ENCODE measurements at regions not wholly inside any gene's neighbourhood (a gene's known extent, or its start where the extent isn't known, plus 50 kb on each side); places are given as distances from the start of the nearest gene placed in this dataset.

- no peak overlapping the region for H3K27ac Mint-ChIP-seq (ENCODE audit: unreplicated experiment)
- TF ChIP-seq CTCF (IDR thresholded peaks at IDR 0.05): no peak
- no peak overlapping the region for H3K4me3 Mint-ChIP-seq (ENCODE audit: unreplicated experiment)
- no peaks in the 10 kb centered on the region for H3K27me3 Mint-ChIP-seq (ENCODE audit: low read depth)
- no peak for DNase-seq (ENCODE audit: low spot score)
- H3K4me1 Mint-ChIP-seq (ENCODE audit: low read depth): peaks cover 39% of the 10 kb centered on the region
- H3K36me3 Mint-ChIP-seq (ENCODE audit: low read depth): no peaks in the 10 kb centered on the region
- no peaks in the 10 kb centered on the region for H3K9me3 Mint-ChIP-seq (ENCODE audit: low read depth)
Observed at GRCh38 chr13:24039621-24040475, 120.7 kb upstream of the SPATA13 start.

DNA sequence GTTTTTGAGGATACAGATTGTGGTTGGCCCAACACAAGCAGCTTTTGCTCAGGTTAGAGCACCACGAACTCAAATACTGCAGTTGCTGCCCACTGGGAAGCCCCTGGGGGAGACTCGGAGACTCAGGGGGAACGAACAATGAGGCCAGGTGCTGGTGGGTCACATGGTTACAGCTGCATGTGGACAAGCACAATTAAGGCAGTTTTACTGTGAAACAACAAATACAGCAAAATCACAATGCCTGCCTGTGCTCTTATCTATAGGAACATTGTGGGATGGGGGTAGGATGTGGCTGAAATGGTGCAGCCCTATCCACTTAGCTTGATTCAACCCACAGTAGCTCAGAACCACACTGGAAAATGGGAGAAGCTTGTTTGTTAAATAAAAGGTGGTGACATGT lies 119.7 kb upstream of the SPATA13 start:
- Mint-ChIP-seq H3K4me1 (ENCODE audit: low read depth) (peaks cover 39% of the 10 kb centered on the region), H3K36me3 (ENCODE audit: low read depth) (no peaks in the 10 kb centered on the region), H3K4me3 (ENCODE audit: unreplicated experiment) (no peak overlapping the region), H3K27me3 (ENCODE audit: low read depth) (no peaks in the 10 kb centered on the region), H3K9me3 (ENCODE audit: low read depth) (no peaks in the 10 kb centered on the region), H3K27ac (ENCODE audit: unreplicated experiment) (no peak overlapping the region)
- DNase-seq (ENCODE audit: low spot score): no peak
- no peak for TF ChIP-seq CTCF (IDR thresholded peaks at IDR 0.05)

- Mint-ChIP-seq H3K9me3 (ENCODE audit: low read depth) (peaks cover 6% of the 10 kb centered on the region), H3K27ac (ENCODE audit: unreplicated experiment) (no peak overlapping the region), H3K27me3 (ENCODE audit: low read depth) (no peaks in the 10 kb centered on the region), H3K36me3 (ENCODE audit: low read depth) (no peaks in the 10 kb centered on the region), H3K4me3 (ENCODE audit: unreplicated experiment) (no peak overlapping the region), H3K4me1 (ENCODE audit: low read depth) (peaks cover 33% of the 10 kb centered on the region)
- TF ChIP-seq CTCF (IDR thresholded peaks at IDR 0.05): no peak
- DNase-seq (ENCODE audit: low spot score): no peak
Observed at GRCh38 chr13:24041651-24042225, 118.8 kb upstream of the SPATA13 start.

- Mint-ChIP-seq H3K27ac (ENCODE audit: unreplicated experiment) (no peak overlapping the region), H3K4me3 (ENCODE audit: unreplicated experiment) (no peak overlapping the region), H3K36me3 (ENCODE audit: low read depth) (no peaks in the 10 kb centered on the region), H3K27me3 (ENCODE audit: low read depth) (no peaks in the 10 kb centered on the region), H3K9me3 (ENCODE audit: low read depth) (peaks cover 12% of the 10 kb centered on the region), H3K4me1 (ENCODE audit: low read depth) (peaks cover 33% of the 10 kb centered on the region)
- no peak for DNase-seq (ENCODE audit: low spot score)
- TF ChIP-seq CTCF (IDR thresholded peaks at IDR 0.05): no peak
Observed at GRCh38 chr13:24042710-24043440, 117.6 kb upstream of the SPATA13 start.

DNA sequence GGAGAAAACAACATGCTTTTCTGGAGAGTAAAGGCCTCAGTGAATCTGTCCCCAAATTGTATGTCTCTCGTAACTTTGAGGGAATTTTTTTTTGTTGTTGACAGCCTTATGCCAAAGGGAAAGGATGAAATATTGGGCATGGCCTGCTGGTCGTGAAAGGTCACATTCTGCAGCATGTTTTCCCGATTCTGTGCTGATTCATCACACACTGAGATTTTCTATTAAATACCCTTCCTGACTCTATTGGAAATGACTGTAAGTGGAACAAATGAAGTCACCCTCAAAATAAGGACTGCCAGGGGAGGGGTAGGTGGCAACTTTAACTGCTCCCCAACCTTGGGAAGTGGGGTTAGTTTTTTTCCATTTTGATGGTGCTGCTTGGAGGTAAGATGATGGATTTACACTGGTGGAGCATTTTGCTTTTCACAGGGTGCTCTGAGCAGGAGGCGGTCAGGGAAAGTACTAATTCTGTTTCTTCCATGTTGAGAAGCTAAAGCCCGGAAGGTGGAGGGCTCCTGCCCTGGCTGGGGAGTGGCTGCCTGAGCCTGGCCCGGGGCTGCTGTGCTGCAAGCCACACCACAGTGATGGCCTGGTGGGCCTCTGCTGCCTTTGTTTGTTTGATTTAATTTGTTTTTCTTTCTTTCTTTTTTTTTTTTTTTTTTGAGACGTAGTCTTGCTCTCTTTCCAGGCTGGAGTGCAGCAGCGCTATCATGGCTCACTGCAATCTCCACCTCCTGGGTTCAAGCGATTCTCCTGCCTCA lies 116.8 kb upstream of the SPATA13 start:
- peaks cover 27% of the 10 kb centered on the region for H3K4me1 Mint-ChIP-seq (ENCODE audit: low read depth)
- no peak overlapping the region for H3K4me3 Mint-ChIP-seq (ENCODE audit: unreplicated experiment)
- no peaks in the 10 kb centered on the region for H3K36me3 Mint-ChIP-seq (ENCODE audit: low read depth)
- H3K9me3 Mint-ChIP-seq (ENCODE audit: low read depth): peaks cover 12% of the 10 kb centered on the region
- TF ChIP-seq CTCF (IDR thresholded peaks at IDR 0.05): no peak
- no peaks in the 10 kb centered on the region for H3K27me3 Mint-ChIP-seq (ENCODE audit: low read depth)
- H3K27ac Mint-ChIP-seq (ENCODE audit: unreplicated experiment): no peak overlapping the region
- DNase-seq (ENCODE audit: low spot score): no peak

Measured in chondrocyte (in vitro differentiated cells).